RWPE2 (cell line): ENCODE measurements at regions not wholly inside any gene's neighbourhood (a gene's known extent, or its start where the extent isn't known, plus 50 kb on each side); places are given as distances from the start of the nearest gene placed in this dataset.

Experiments used
- ATAC-seq: fragments of 200-7000 bp; cut with Tn5 transposase; 3 replicates; pipeline ENCODE4 v1.9.1; 2021; ENCODE audit warnings: low read depth
- DNase-seq: peaks from one replicate; pipeline ENCODE4 v3.0.0-alpha.2; 2020; ENCODE audit warnings: low spot score
- H3K27ac ChIP-seq: fragments of 450-650 bp; 2 replicates; pipeline ENCODE4 v1.5.1; 2017; ENCODE audit warnings: mild to moderate bottlenecking; ENCODE audit not compliant: poor library complexity, severe bottlenecking
- H3K27me3 ChIP-seq: fragments of 250-450 bp; sonication (Bioruptor Pico); 2 replicates; pipeline ENCODE4 v1.5.1; 2021; ENCODE audit warnings: mild to moderate bottlenecking, moderate library complexity; ENCODE audit not compliant: insufficient read depth, poor library complexity, severe bottlenecking
- H3K36me3 ChIP-seq: fragments of 250-450 bp; sonication (Bioruptor Pico); 2 replicates; pipeline ENCODE4 v1.5.1; 2020; ENCODE audit warnings: low read depth, mild to moderate bottlenecking, moderate library complexity
- H3K4me1 ChIP-seq: fragments of 250-450 bp; sonication (Bioruptor Pico); 2 replicates; pipeline ENCODE4 v1.5.1; 2021; ENCODE audit warnings: mild to moderate bottlenecking, moderate library complexity; ENCODE audit not compliant: insufficient read depth, poor library complexity, severe bottlenecking
- H3K4me3 ChIP-seq: fragments of 250-450 bp; sonication (Bioruptor Pico); 2 replicates; pipeline ENCODE4 v1.5.1; 2021; ENCODE audit warnings: mild to moderate bottlenecking, moderate library complexity; ENCODE audit not compliant: severe bottlenecking
- H3K9me3 ChIP-seq: fragments of 250-450 bp; sonication (Bioruptor Pico); 2 replicates; pipeline ENCODE4 v1.5.1; 2021; ENCODE audit warnings: mild to moderate bottlenecking, moderate library complexity; ENCODE audit not compliant: severe bottlenecking
- TF ChIP-seq, protein P1 (sequence below): fragments of 450-650 bp; IDR thresholded peaks from one replicate; pipeline ENCODE4 v1.5.1; 2017; ENCODE audit warnings: mild to moderate bottlenecking, moderate library complexity; ENCODE audit not compliant: poor library complexity, severe bottlenecking

- H3K4me3 ChIP-seq = no peak overlapping the region
- H3K9me3 ChIP-seq = no peaks in the 10 kb centered on the region
- no peaks in the 10 kb centered on the region for H3K36me3 ChIP-seq
- peak overlapping the region; percentile 11 for H3K27ac ChIP-seq
- H3K4me1 ChIP-seq = peaks cover 7% of the 10 kb centered on the region
- DNase-seq = no peak
- ATAC-seq = peak; percentile 88
- H3K27me3 ChIP-seq = no peaks in the 10 kb centered on the region
- TF ChIP-seq, protein P1, sequence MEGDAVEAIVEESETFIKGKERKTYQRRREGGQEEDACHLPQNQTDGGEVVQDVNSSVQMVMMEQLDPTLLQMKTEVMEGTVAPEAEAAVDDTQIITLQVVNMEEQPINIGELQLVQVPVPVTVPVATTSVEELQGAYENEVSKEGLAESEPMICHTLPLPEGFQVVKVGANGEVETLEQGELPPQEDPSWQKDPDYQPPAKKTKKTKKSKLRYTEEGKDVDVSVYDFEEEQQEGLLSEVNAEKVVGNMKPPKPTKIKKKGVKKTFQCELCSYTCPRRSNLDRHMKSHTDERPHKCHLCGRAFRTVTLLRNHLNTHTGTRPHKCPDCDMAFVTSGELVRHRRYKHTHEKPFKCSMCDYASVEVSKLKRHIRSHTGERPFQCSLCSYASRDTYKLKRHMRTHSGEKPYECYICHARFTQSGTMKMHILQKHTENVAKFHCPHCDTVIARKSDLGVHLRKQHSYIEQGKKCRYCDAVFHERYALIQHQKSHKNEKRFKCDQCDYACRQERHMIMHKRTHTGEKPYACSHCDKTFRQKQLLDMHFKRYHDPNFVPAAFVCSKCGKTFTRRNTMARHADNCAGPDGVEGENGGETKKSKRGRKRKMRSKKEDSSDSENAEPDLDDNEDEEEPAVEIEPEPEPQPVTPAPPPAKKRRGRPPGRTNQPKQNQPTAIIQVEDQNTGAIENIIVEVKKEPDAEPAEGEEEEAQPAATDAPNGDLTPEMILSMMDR = no peak
These were observed 239.3 kb downstream of the GRIA2 start for GRCh38 chr4:157459785-157460184.

DNA sequence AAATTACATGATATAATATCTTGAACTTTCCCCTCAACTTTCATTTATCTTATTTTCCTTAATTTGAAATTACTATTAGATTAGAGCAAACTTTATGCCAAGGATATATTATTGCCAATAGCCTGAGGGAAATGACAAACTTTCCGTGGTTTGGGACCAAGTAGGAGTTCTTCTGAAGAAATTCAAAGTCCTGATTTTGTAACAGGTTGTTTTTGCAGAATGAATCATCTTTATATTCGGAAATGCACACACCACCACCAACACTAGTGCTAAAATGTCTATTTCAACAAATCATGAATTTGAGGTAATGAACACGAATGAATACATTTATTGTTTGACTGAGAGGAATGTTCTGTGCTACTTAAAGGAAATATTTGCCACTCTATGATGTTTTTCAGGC is 226.7 kb downstream of the GRIA2 start:
- peak; percentile 46; the same call in 2 of the 3 replicates for ATAC-seq
- Histone ChIP-seq H3K27ac (no peak overlapping the region), H3K4me3 (no peak overlapping the region), H3K36me3 (no peaks in the 10 kb centered on the region), H3K9me3 (no peaks in the 10 kb centered on the region), H3K4me1 (peaks cover 4% of the 10 kb centered on the region), H3K27me3 (no peaks in the 10 kb centered on the region)
- no peak for DNase-seq
- TF ChIP-seq, protein P1 = no peak

- no peaks in the 10 kb centered on the region for H3K27me3 ChIP-seq
- H3K27ac ChIP-seq = no peak overlapping the region
- peaks cover 4% of the 10 kb centered on the region for H3K4me1 ChIP-seq
- no peaks in the 10 kb centered on the region for H3K9me3 ChIP-seq
- DNase-seq (no peak), ATAC-seq (no peak)
- no peak overlapping the region for H3K4me3 ChIP-seq
- TF ChIP-seq, protein P1 = no peak
- no peaks in the 10 kb centered on the region for H3K36me3 ChIP-seq
These were observed 223.5 kb downstream of the GRIA2 start for GRCh38 chr4:157444014-157444413.

GRCh38 chr4:157443537-157443936 is 223.0 kb downstream of the GRIA2 start:
- H3K27ac ChIP-seq = no peak overlapping the region
- H3K4me3 ChIP-seq = no peak overlapping the region
- no peak; the same call in 2 of the 3 replicates for ATAC-seq
- no peaks in the 10 kb centered on the region for H3K9me3 ChIP-seq
- peaks cover 4% of the 10 kb centered on the region for H3K4me1 ChIP-seq
- H3K27me3 ChIP-seq = no peaks in the 10 kb centered on the region
- no peaks in the 10 kb centered on the region for H3K36me3 ChIP-seq
- DNase-seq = no peak
- TF ChIP-seq, protein P1 = no peak

DNA sequence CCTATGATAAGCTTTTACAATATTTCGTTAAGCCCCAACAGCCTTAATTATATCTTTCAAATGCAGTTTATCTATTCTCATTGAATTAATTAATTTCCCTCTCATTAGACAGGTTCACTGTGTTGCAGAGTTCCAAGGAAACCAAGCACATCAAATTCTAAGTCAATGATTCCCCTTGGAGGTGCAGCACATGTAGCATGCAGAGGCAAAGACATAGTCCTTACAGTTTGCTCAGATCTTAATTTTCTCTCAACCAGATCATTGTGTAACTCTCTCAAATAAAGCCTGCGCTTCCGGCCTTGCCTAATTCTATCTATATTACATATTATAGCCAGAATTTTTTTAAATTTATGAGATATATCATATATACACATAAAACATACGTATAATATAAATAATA is 205.4 kb downstream of the GRIA2 start:
- ATAC-seq = no peak
- Histone ChIP-seq H3K36me3 (no peaks in the 10 kb centered on the region), H3K27me3 (no peaks in the 10 kb centered on the region), H3K4me3 (no peak overlapping the region), H3K9me3 (no peaks in the 10 kb centered on the region), H3K27ac (no peak overlapping the region), H3K4me1 (no peaks in the 10 kb centered on the region)
- DNase-seq = no peak
- TF ChIP-seq, protein P1 = no peak
